HepG2 (cell line): ENCODE measurements at regions not wholly inside any gene's neighbourhood (a gene's known extent, or its start where the extent isn't known, plus 50 kb on each side); places are given as distances from the start of the nearest gene placed in this dataset.

Experiments
- ATAC-seq: fragments of 200-7000 bp; cut with Tn5 transposase; 3 replicates; pipeline ENCODE4 v1.9.1; 2020; ENCODE audit warnings: mild to moderate bottlenecking, moderate library complexity
- BruUV-seq: library from RNA; stranded (reverse); fragments of 400-500 nt; replicated peaks from 2 replicates; lab custom pipeline; 2021; lab: Mats Ljungman, UMichigan
- CTCF ChIA-PET: fragments of 300-600 bp; formaldehyde crosslinking; extraction: SDS; loops from one replicate; lab custom pipeline; 2021; ENCODE audit warnings: low total read pairs, inconsistent platforms, low intra/inter-chr PET ratio; lab: Yijun Ruan, JAX
- POLR2A ChIA-PET: fragments of 350-600 bp; sonication (Branson Sonifier 250); formaldehyde crosslinking; loops from one replicate; lab custom pipeline; 2020; ENCODE audit warnings: antibody characterized with exemption, inconsistent platforms; lab: Yijun Ruan, JAX
- DNase-seq: peaks from one replicate; pipeline ENCODE4 v3.0.0-alpha.2; 2015; ENCODE audit warnings: low spot score
- FAIRE-seq: peaks from 3 replicates; lab custom pipeline; 2011; peaks lifted over from hg19 to GRCh38; lab: Jason Lieb, UNC
- H2AFZ ChIP-seq: one replicate; pipeline ENCODE4 v1.6.1; 2011; ENCODE audit warnings: low read length, inconsistent platforms
- H3K27ac ChIP-seq: fragments of 300-600 bp; 3 replicates; pipeline ENCODE4 v1.8.0; 2011; ENCODE audit warnings: mixed run types, mild to moderate bottlenecking, mixed read lengths, low read length, inconsistent platforms; ENCODE audit not compliant: insufficient read depth; ENCODE audit errors: extremely low read length
- H3K27me3 ChIP-seq, 2 experiments: fragments of 200-600 bp in 1 of 2; 2 replicates in 1 of 2; 3 replicates in 1 of 2; pipeline versions ENCODE4 v1.6.0 to v1.8.0; 2011; ENCODE audit warnings: low read length in 2 of 2, mild to moderate bottlenecking in 2 of 2, moderate library complexity in 2 of 2, inconsistent platforms in 1 of 2; ENCODE audit not compliant: insufficient read depth in 2 of 2, control insufficient read depth in 1 of 2
- H3K36me3 ChIP-seq, 2 experiments: fragments of 200-600 bp in 1 of 2; replicated peaks in 1 of 2; 2 replicates in 1 of 2; 3 replicates in 1 of 2; pipeline versions ENCODE4 v1.5.1 to v1.8.0; 2011; ENCODE audit warnings: low read length in 2 of 2, inconsistent platforms in 1 of 2; ENCODE audit not compliant: insufficient read depth in 2 of 2, control insufficient read depth in 1 of 2
- H3K4me1 ChIP-seq: 2 replicates; pipeline ENCODE4 v1.5.1; 2012; ENCODE audit warnings: low read length, inconsistent platforms; ENCODE audit not compliant: insufficient read depth
- H3K4me2 ChIP-seq: 2 replicates; pipeline ENCODE4 v1.6.0; 2011; ENCODE audit warnings: low read depth, low read length, inconsistent platforms
- H3K4me3 ChIP-seq, 3 experiments: fragments of 200-600 bp in 1 of 3; sonication (generic), shearing (Covaris generic) in 1 of 3; replicated peaks in 1 of 3; 2 replicates each; pipeline ENCODE4 v1.5.1; 2011 to 2016; ENCODE audit warnings: low read length in 3 of 3, inconsistent platforms in 2 of 3, low read depth in 2 of 3, mild to moderate bottlenecking in 2 of 3, control low read depth in 1 of 3, mixed read lengths in 1 of 3; ENCODE audit not compliant: insufficient read depth in 1 of 3
- H3K79me2 ChIP-seq: one replicate; pipeline ENCODE4 v1.6.1; 2011; ENCODE audit warnings: low read length, inconsistent platforms; ENCODE audit not compliant: insufficient read depth
- H3K9ac ChIP-seq: 2 replicates; pipeline ENCODE4 v1.6.0; 2011; ENCODE audit warnings: mild to moderate bottlenecking, low read depth, low read length, inconsistent platforms; ENCODE audit not compliant: insufficient read depth
- H3K9me3 ChIP-seq: 2 replicates; pipeline ENCODE4 v1.5.1; 2012; ENCODE audit warnings: mild to moderate bottlenecking, low read length
- H4K20me1 ChIP-seq: 2 replicates; pipeline ENCODE4 v1.6.0; 2011; ENCODE audit warnings: inconsistent platforms, mild to moderate bottlenecking, low read length, moderate library complexity; ENCODE audit not compliant: insufficient read depth
- ATRX ChIP-seq: sonication (generic); formaldehyde crosslinking; IDR thresholded peaks from 2 replicates; pipeline ENCODE4 v1.4.0; 2020; ENCODE audit warnings: missing genetic modification reagents, borderline replicate concordance
- GABPA ChIP-seq, 2 experiments: IDR thresholded peaks; 2 replicates each; pipeline ENCODE4 v1.6.1; 2011 to 2016; ENCODE audit warnings: low read depth in 2 of 2, low read length in 1 of 2, missing biosample characterization in 1 of 2, missing genetic modification characterization in 1 of 2
- KAT8 ChIP-seq: IDR thresholded peaks from 2 replicates; pipeline ENCODE4 v1.6.1; 2016; ENCODE audit warnings: missing genetic modification reagents, missing compliant biosample characterization
- MBD4 ChIP-seq: IDR thresholded peaks from 2 replicates; pipeline ENCODE4 v1.6.1; 2012; ENCODE audit warnings: low read length, inconsistent platforms, borderline replicate concordance
- MIER3 ChIP-seq: IDR thresholded peaks from 2 replicates; pipeline ENCODE4 v1.6.1; 2016; ENCODE audit warnings: missing compliant biosample characterization, borderline replicate concordance
- MZF1 ChIP-seq: sonication (generic); formaldehyde crosslinking; IDR thresholded peaks from 2 replicates; pipeline ENCODE4 v1.8.1; 2023; ENCODE audit warnings: mild to moderate bottlenecking, missing genetic modification reagents, borderline replicate concordance
- PPARG ChIP-seq: conservative IDR thresholded peaks from 2 replicates; pipeline ENCODE4 v1.6.1; 2016; ENCODE audit warnings: missing biosample characterization, missing genetic modification reagents
- ZKSCAN1 ChIP-seq: fragments of 150-350 bp; IDR thresholded peaks from 2 replicates; pipeline ENCODE4 v1.6.1; 2014; ENCODE audit warnings: low read length
- ZNF121 ChIP-seq: sonication (generic); formaldehyde crosslinking; IDR thresholded peaks from 2 replicates; pipeline ENCODE4 v1.5.0; 2020; ENCODE audit warnings: mild to moderate bottlenecking, missing genetic modification reagents
- WGBS: methylation state at CpG from one replicate; pipeline ENCODE4 v1.1.6; 2017; ENCODE audit warnings: low lambda C conversion rate; 5-methylcytosine and 5-hydroxymethylcytosine counted together
- in situ Hi-C: cut with HindIII; loops from 2 replicates; pipeline ENCODE4 v1.10.0; 2017; ENCODE audit warnings: low pct_unique_long_range_greater_than_20kb; ENCODE audit not compliant: extremely low pct_ligation_motif_present
- intact Hi-C: fragments of 100-400 bp; cut with micrococcal nuclease; formaldehyde crosslinking; loops from one replicate; pipeline ENCODE4 v1.10.0; 2022; ENCODE audit not compliant: unreplicated experiment
- TF ChIP-seq, protein P1 (sequence below): sonication (generic); formaldehyde crosslinking; IDR thresholded peaks from 2 replicates; pipeline ENCODE4 v1.5.0; 2020; ENCODE audit warnings: mild to moderate bottlenecking, missing genetic modification reagents, borderline replicate concordance
- TF ChIP-seq, protein P2 (sequence below): sonication (generic); IDR thresholded peaks from 2 replicates; pipeline ENCODE4 v1.6.1; 2016; ENCODE audit warnings: low read depth, borderline replicate concordance
- TF ChIP-seq, protein P3 (sequence below): sonication (generic); formaldehyde crosslinking; IDR thresholded peaks from 2 replicates; pipeline ENCODE4 v1.4.0; 2020; ENCODE audit warnings: missing genetic modification reagents
- TF ChIP-seq, protein P4 (sequence below): IDR thresholded peaks from 2 replicates; pipeline ENCODE4 v1.6.1; 2012; ENCODE audit warnings: low read depth, low read length, improper control_type of control experiment

DNA sequence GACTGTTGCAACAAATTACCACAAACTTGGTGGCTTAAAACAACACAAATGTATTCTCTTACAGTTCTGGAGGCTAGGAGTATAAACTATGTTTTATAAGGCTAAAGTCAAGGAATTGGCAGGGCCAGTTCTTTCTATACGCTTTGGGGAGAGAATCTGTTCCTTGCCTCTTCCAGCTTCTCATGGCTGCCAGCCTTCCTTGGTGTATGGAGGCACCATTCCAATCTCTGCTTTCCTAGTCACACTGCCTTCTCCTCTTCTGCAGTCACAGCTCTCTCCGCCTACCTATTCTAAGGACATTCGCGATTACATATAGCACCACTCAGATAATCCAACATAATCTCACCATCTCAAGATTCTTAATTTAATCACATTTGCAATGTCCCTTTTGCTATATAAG, 140.4 kb upstream of the GNAO1 start:
- intact Hi-C loops (no loop called here), in situ Hi-C loops (no loop called here)
- no peaks in the 10 kb centered on the region; a peak in 2 of 5 replicates for H3K27me3 ChIP-seq
- no peak for FAIRE-seq
- H3K9ac ChIP-seq: no peak overlapping the region
- WGBS: 72% methylated on average over 4 of the region's 4 CpGs
- no peak overlapping the region for H3K4me3 ChIP-seq
- no peak overlapping the region for H2AFZ ChIP-seq
- H3K9me3 ChIP-seq: no peaks in the 10 kb centered on the region
- H3K4me1 ChIP-seq: no peaks in the 10 kb centered on the region
- no TSS peak for BruUV-seq
- H4K20me1 ChIP-seq: no peaks in the 10 kb centered on the region
- POLR2A ChIA-PET: no interaction called here
- H3K79me2 ChIP-seq: no peaks in the 10 kb centered on the region
- no peak overlapping the region for H3K27ac ChIP-seq
- H3K4me2 ChIP-seq: no peak overlapping the region
- CTCF ChIA-PET: no interaction called here
- no peak for DNase-seq
- H3K36me3 ChIP-seq: no peaks in the 10 kb centered on the region
- no peak for ATAC-seq
- TF ChIP-seq, protein P1, sequence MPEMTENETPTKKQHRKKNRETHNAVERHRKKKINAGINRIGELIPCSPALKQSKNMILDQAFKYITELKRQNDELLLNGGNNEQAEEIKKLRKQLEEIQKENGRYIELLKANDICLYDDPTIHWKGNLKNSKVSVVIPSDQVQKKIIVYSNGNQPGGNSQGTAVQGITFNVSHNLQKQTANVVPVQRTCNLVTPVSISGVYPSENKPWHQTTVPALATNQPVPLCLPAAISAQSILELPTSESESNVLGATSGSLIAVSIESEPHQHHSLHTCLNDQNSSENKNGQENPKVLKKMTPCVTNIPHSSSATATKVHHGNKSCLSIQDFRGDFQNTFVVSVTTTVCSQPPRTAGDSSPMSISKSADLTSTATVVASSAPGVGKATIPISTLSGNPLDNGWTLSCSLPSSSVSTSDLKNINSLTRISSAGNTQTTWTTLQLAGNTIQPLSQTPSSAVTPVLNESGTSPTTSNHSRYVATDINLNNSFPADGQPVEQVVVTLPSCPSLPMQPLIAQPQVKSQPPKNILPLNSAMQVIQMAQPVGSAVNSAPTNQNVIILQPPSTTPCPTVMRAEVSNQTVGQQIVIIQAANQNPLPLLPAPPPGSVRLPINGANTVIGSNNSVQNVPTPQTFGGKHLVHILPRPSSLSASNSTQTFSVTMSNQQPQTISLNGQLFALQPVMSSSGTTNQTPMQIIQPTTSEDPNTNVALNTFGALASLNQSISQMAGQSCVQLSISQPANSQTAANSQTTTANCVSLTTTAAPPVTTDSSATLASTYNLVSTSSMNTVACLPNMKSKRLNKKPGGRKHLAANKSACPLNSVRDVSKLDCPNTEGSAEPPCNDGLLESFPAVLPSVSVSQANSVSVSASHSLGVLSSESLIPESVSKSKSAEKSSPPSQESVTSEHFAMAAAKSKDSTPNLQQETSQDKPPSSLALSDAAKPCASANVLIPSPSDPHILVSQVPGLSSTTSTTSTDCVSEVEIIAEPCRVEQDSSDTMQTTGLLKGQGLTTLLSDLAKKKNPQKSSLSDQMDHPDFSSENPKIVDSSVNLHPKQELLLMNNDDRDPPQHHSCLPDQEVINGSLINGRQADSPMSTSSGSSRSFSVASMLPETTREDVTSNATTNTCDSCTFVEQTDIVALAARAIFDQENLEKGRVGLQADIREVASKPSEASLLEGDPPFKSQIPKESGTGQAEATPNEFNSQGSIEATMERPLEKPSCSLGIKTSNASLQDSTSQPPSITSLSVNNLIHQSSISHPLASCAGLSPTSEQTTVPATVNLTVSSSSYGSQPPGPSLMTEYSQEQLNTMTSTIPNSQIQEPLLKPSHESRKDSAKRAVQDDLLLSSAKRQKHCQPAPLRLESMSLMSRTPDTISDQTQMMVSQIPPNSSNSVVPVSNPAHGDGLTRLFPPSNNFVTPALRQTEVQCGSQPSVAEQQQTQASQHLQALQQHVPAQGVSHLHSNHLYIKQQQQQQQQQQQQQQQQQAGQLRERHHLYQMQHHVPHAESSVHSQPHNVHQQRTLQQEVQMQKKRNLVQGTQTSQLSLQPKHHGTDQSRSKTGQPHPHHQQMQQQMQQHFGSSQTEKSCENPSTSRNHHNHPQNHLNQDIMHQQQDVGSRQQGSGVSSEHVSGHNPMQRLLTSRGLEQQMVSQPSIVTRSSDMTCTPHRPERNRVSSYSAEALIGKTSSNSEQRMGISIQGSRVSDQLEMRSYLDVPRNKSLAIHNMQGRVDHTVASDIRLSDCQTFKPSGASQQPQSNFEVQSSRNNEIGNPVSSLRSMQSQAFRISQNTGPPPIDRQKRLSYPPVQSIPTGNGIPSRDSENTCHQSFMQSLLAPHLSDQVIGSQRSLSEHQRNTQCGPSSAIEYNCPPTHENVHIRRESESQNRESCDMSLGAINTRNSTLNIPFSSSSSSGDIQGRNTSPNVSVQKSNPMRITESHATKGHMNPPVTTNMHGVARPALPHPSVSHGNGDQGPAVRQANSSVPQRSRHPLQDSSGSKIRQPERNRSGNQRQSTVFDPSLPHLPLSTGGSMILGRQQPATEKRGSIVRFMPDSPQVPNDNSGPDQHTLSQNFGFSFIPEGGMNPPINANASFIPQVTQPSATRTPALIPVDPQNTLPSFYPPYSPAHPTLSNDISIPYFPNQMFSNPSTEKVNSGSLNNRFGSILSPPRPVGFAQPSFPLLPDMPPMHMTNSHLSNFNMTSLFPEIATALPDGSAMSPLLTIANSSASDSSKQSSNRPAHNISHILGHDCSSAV: no peak
- TF ChIP-seq MIER3 (CRISPR knock-in tag): no peak
- TF ChIP-seq GABPA (IDR thresholded peaks at IDR 0.05; ENCODE audit: low read depth, low read length): no peak
- TF ChIP-seq GABPA (CRISPR knock-in tag; IDR thresholded peaks at IDR 0.05; ENCODE audit: low read depth): no peak
- no peak for TF ChIP-seq ZNF121 (CRISPR knock-in tag)
- TF ChIP-seq, protein P2, sequence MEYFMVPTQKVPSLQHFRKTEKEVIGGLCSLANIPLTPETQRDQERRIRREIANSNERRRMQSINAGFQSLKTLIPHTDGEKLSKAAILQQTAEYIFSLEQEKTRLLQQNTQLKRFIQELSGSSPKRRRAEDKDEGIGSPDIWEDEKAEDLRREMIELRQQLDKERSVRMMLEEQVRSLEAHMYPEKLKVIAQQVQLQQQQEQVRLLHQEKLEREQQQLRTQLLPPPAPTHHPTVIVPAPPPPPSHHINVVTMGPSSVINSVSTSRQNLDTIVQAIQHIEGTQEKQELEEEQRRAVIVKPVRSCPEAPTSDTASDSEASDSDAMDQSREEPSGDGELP: no peak
- no peak for TF ChIP-seq KAT8 (CRISPR knock-in tag)
- no peak for TF ChIP-seq PPARG (CRISPR knock-in tag)
- no peak for TF ChIP-seq MBD4
- no peak for TF ChIP-seq MZF1 (CRISPR knock-in tag)
- TF ChIP-seq ATRX (CRISPR knock-in tag): no peak
- TF ChIP-seq, protein P3, sequence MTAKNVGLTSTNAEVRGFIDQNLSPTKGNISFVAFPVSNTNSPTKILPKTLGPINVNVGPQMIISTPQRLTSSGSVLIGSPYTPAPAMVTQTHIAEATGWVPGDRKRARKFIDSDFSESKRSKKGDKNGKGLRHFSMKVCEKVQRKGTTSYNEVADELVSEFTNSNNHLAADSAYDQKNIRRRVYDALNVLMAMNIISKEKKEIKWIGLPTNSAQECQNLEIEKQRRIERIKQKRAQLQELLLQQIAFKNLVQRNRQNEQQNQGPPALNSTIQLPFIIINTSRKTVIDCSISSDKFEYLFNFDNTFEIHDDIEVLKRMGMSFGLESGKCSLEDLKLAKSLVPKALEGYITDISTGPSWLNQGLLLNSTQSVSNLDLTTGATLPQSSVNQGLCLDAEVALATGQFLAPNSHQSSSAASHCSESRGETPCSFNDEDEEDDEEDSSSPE: no peak
- TF ChIP-seq, protein P4, sequence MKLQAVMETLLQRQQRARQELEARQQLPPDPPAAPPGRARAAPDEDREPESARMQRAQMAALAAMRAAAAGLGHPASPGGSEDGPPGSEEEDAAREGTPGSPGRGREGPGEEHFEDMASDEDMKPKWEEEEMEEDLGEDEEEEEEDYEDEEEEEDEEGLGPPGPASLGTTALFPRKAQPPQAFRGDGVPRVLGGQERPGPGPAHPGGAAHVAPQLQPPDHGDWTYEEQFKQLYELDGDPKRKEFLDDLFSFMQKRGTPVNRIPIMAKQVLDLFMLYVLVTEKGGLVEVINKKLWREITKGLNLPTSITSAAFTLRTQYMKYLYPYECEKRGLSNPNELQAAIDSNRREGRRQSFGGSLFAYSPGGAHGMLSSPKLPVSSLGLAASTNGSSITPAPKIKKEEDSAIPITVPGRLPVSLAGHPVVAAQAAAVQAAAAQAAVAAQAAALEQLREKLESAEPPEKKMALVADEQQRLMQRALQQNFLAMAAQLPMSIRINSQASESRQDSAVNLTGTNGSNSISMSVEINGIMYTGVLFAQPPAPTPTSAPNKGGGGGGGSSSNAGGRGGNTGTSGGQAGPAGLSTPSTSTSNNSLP: no peak
- no peak for TF ChIP-seq ZKSCAN1
